Caki2 (cell line): ENCODE measurements at regions not wholly inside any gene's neighbourhood (a gene's known extent, or its start where the extent isn't known, plus 50 kb on each side); places are given as distances from the start of the nearest gene placed in this dataset.
"Not testable (repeated sequence)": the region's sequence is repeated elsewhere in the genome, so short reads cannot be mapped to it uniquely, and the experiment has no call there.

ENCODE experiments used
- DNase-seq: peaks from one replicate; pipeline ENCODE4 v3.0.0-alpha.2; 2015; ENCODE audit warnings: low read depth
- in situ Hi-C: cut with HindIII; loops from 2 replicates; pipeline ENCODE4 v1.10.0; 2016; ENCODE audit warnings: low sequenced_read_pairs, low pct_unique_long_range_greater_than_20kb, mixed read lengths

GRCh38 chr17:63196772-63197335 is 230.8 kb downstream of the TANC2 start:
- no peak for DNase-seq
- in situ Hi-C loops, result no loop called here

GRCh38 chr17:63203652-63204051 is 237.6 kb downstream of the TANC2 start:
- in situ Hi-C loops, result no loop called here
- peak; percentile 6 for DNase-seq

- no peak for DNase-seq
Measured at GRCh38 chr17:63221939-63222338, 224.2 kb downstream of the CYB561 start.

GRCh38 chr17:63222655-63223054 is 223.5 kb downstream of the CYB561 start:
- DNase-seq, result peak; percentile 5
- in situ Hi-C loops, result no loop called here

More at GRCh38 chr17:63221939-63222338, 224.2 kb downstream of the CYB561 start:
- in situ Hi-C loops, result no loop called here

- in situ Hi-C loops, result no loop called here
- no peak for DNase-seq
Measured at GRCh38 chr17:63223212-63223911, 222.7 kb downstream of the CYB561 start.

- in situ Hi-C loops, result no loop called here
- DNase-seq, result no peak
Measured at GRCh38 chr17:63224644-63225043, 221.5 kb downstream of the CYB561 start.

GRCh38 chr17:63226720-63227119 is 219.4 kb downstream of the CYB561 start:
- DNase-seq, in situ Hi-C loops: not testable (repeated sequence)

- DNase-seq, in situ Hi-C loops: not testable (repeated sequence)
Measured at GRCh38 chr17:63231015-63231620, 215.0 kb downstream of the CYB561 start.

- in situ Hi-C loops, result no loop called here
- no peak for DNase-seq
Measured at GRCh38 chr17:63232565-63233310, 213.4 kb downstream of the CYB561 start.

GRCh38 chr17:63240106-63240505 is 206.0 kb downstream of the CYB561 start:
- in situ Hi-C loops, result no loop called here
- no peak for DNase-seq

GRCh38 chr17:63246344-63246743 is 199.8 kb downstream of the CYB561 start:
- in situ Hi-C loops, result no loop called here
- DNase-seq, result no peak

- no peak for DNase-seq
- in situ Hi-C loops, result no loop called here
Measured at GRCh38 chr17:63247706-63248105, 198.4 kb downstream of the CYB561 start.

GRCh38 chr17:63249256-63250004 is 196.7 kb downstream of the CYB561 start:
- in situ Hi-C loops, result no loop called here
- DNase-seq, result no peak

- in situ Hi-C loops, result no loop called here
- DNase-seq, result no peak
Measured at GRCh38 chr17:63250830-63251229, 195.3 kb downstream of the CYB561 start.

- DNase-seq, result no peak
- in situ Hi-C loops, result no loop called here
Measured at GRCh38 chr17:63258785-63259184, 187.3 kb downstream of the CYB561 start.

GRCh38 chr17:63262751-63263476 is 183.2 kb downstream of the CYB561 start:
- DNase-seq, result no peak
- in situ Hi-C loops, result no loop called here

GRCh38 chr17:63265526-63265925 is 180.6 kb downstream of the CYB561 start:
- in situ Hi-C loops, result no loop called here
- DNase-seq, result no peak

- DNase-seq, result no peak
- in situ Hi-C loops, result no loop called here
Measured at GRCh38 chr17:63267846-63268245, 178.3 kb downstream of the CYB561 start.
